Upper lobe of left lung (tissue), 6 donors: ENCODE measurements at regions not wholly inside any gene's neighbourhood (a gene's known extent, or its start where the extent isn't known, plus 50 kb on each side); places are given as distances from the start of the nearest gene placed in this dataset.

Experiments
- ATAC-seq, 2 donors: fragments of 200-7000 bp; cut with Tn5 transposase; one replicate each; pipeline ENCODE4 v1.9.1; 2022; ENCODE audit warnings: mild to moderate bottlenecking in 2 of 2, moderate library complexity in 2 of 2; ENCODE audit not compliant: low FRiP score in 2 of 2
- DNase-seq, 2 donors: peaks; one replicate each; pipeline ENCODE4 v3.0.0-alpha.2; 2019 to 2020
- H3K27ac ChIP-seq, 4 donors: fragments of 200-600 bp; sonication (generic); one replicate each; pipeline ENCODE4 v1.5.1; 2016 to 2019
- H3K27me3 ChIP-seq, 4 donors: fragments of 200-600 bp; sonication (generic); one replicate each; pipeline ENCODE4 v1.5.1; 2017 to 2019
- H3K36me3 ChIP-seq, 4 donors: fragments of 200-600 bp; sonication (generic); one replicate each; pipeline ENCODE4 v1.5.1; 2016 to 2019
- H3K4me1 ChIP-seq, 4 donors: fragments of 200-600 bp; sonication (generic); one replicate each; pipeline ENCODE4 v1.5.1; 2018 to 2019
- H3K4me3 ChIP-seq, 4 donors: fragments of 200-600 bp; sonication (generic); one replicate each; pipeline ENCODE4 v1.5.1; 2017 to 2019; ENCODE audit warnings: mild to moderate bottlenecking in 2 of 4, moderate library complexity in 1 of 4
- H3K9me3 ChIP-seq, 4 donors: fragments of 200-600 bp; sonication (generic); one replicate each; pipeline ENCODE4 v1.5.1; 2018 to 2019
- CTCF ChIP-seq, 6 experiments: fragments of 450-650 bp in 4 of 6; fragments of 200-600 bp in 2 of 6; sonication (generic) in 2 of 6; IDR thresholded peaks; one replicate each; pipeline ENCODE4 v1.5.1; 2016 to 2019; ENCODE audit warnings: antibody characterized with exemption in 6 of 6
- EP300 ChIP-seq, 4 donors: sonication (generic); formaldehyde crosslinking; IDR thresholded peaks; one replicate each; pipeline ENCODE4 v1.5.1; 2017; ENCODE audit warnings: antibody characterized with exemption in 4 of 4, control low read depth in 2 of 4
- POLR2A ChIP-seq, 4 donors: fragments of 450-650 bp; IDR thresholded peaks; one replicate each; pipeline ENCODE4 v1.5.1; 2016 to 2017; ENCODE audit warnings: antibody characterized with exemption in 4 of 4, mild to moderate bottlenecking in 2 of 4
- POLR2AphosphoS5 ChIP-seq, 2 donors: sonication (generic); formaldehyde crosslinking; IDR thresholded peaks; one replicate each; pipeline ENCODE4 v1.5.1; 2017; ENCODE audit warnings: antibody characterized with exemption in 2 of 2
- WGBS, 2 donors: methylation state at CpG; one replicate each; pipeline ENCODE4 v1.1.5; 2017 to 2018; 5-methylcytosine and 5-hydroxymethylcytosine counted together
- donor health status: DM: no; HTN: no; CAD: no; lungs with moderate emphysema.
- donor health status: DM: no; HTN: yes; CAD: no; lungs with severe emphysema.

GRCh38 chr7:109076396-109076972, 506.8 kb downstream of the DNAJB9 start:
- Histone ChIP-seq H3K27ac (no peak overlapping the region), H3K9me3 (no peaks in the 10 kb centered on the region), H3K27me3 (no peaks in the 10 kb centered on the region), H3K4me3 (no peak overlapping the region), H3K36me3 (no peaks in the 10 kb centered on the region), H3K4me1 (no peaks in the 10 kb centered on the region)
- WGBS, 2 donors: 60 to 66% methylated on average over 2 of the region's 2 CpGs
- no peak for DNase-seq
- no peak for ATAC-seq
- TF ChIP-seq CTCF (IDR thresholded peaks at IDR 0.05): no peak
- TF ChIP-seq POLR2A (IDR thresholded peaks at IDR 0.05): no peak
- TF ChIP-seq POLR2AphosphoS5 (IDR thresholded peaks at IDR 0.05): no peak
- TF ChIP-seq EP300 (IDR thresholded peaks at IDR 0.05): no peak

- Histone ChIP-seq H3K4me1 (no peaks in the 10 kb centered on the region), H3K9me3 (peaks cover 0 to 4% (median 0%) of the 10 kb centered on the region in 4 donors), H3K4me3 (no peak overlapping the region), H3K36me3 (no peaks in the 10 kb centered on the region), H3K27me3 (no peaks in the 10 kb centered on the region), H3K27ac (no peak overlapping the region)
- DNase-seq (no peak), ATAC-seq (no peak)
- 84 to 85% methylated on average over 1 of the region's 1 CpG for WGBS, 2 donors
- TF ChIP-seq EP300 (IDR thresholded peaks at IDR 0.05): no peak
- no peak for TF ChIP-seq CTCF (IDR thresholded peaks at IDR 0.05)
Observed at GRCh38 chr7:109091042-109091441, 521.4 kb downstream of the DNAJB9 start.

GRCh38 chr7:109092268-109092667, 522.6 kb downstream of the DNAJB9 start:
- no peak for TF ChIP-seq POLR2AphosphoS5 (IDR thresholded peaks at IDR 0.05)
- no peak for TF ChIP-seq EP300 (IDR thresholded peaks at IDR 0.05)
- ATAC-seq (no peak), DNase-seq (no peak)
- Histone ChIP-seq H3K36me3 (no peaks in the 10 kb centered on the region), H3K9me3 (peaks cover 0 to 4% (median 0%) of the 10 kb centered on the region in 4 donors), H3K27me3 (no peaks in the 10 kb centered on the region), H3K4me3 (no peak overlapping the region), H3K27ac (no peak overlapping the region), H3K4me1 (no peaks in the 10 kb centered on the region)
- 85 to 88% methylated on average over 1 of the region's 1 CpG for WGBS, 2 donors

- Histone ChIP-seq H3K27ac (no peak overlapping the region), H3K4me1 (no peaks in the 10 kb centered on the region), H3K9me3 (no peaks in the 10 kb centered on the region), H3K27me3 (no peaks in the 10 kb centered on the region), H3K36me3 (no peaks in the 10 kb centered on the region), H3K4me3 (no peak overlapping the region)
- DNase-seq: no peak
- TF ChIP-seq EP300 (IDR thresholded peaks at IDR 0.05) (no peak), POLR2AphosphoS5 (IDR thresholded peaks at IDR 0.05) (no peak), CTCF (IDR thresholded peaks at IDR 0.05) (no peak), POLR2A (IDR thresholded peaks at IDR 0.05) (no peak)
- 95% methylated on average over 1 of the region's 1 CpG for WGBS, 2 donors
- ATAC-seq: no peak
Observed at GRCh38 chr7:109101332-109101731, 531.7 kb downstream of the DNAJB9 start.

GRCh38 chr7:109109558-109109957, 539.9 kb downstream of the DNAJB9 start:
- Histone ChIP-seq H3K4me1 (no peaks in the 10 kb centered on the region), H3K27ac (no peak overlapping the region), H3K27me3 (no peaks in the 10 kb centered on the region), H3K36me3 (no peaks in the 10 kb centered on the region), H3K9me3 (no peaks in the 10 kb centered on the region), H3K4me3 (no peak overlapping the region)
- DNase-seq (no peak), ATAC-seq (no peak)
- TF ChIP-seq CTCF (IDR thresholded peaks at IDR 0.05): no peak
- no peak for TF ChIP-seq POLR2A (IDR thresholded peaks at IDR 0.05)
- TF ChIP-seq EP300 (IDR thresholded peaks at IDR 0.05): no peak
- no peak for TF ChIP-seq POLR2AphosphoS5 (IDR thresholded peaks at IDR 0.05)
- 46 to 68% methylated on average over 1 of the region's 1 CpG for WGBS, 2 donors
